HCT116 (cell line): ENCODE measurements at regions not wholly inside any gene's neighbourhood (a gene's known extent, or its start where the extent isn't known, plus 50 kb on each side); places are given as distances from the start of the nearest gene placed in this dataset.
"Not testable (repeated sequence)": the region's sequence is repeated elsewhere in the genome, so short reads cannot be mapped to it uniquely, and the experiment has no call there.

Experiments used
- ATAC-seq: fragments of 200-7000 bp; cut with Tn5 transposase; 2 replicates; pipeline ENCODE4 v1.9.1; 2020; ENCODE audit warnings: mild to moderate bottlenecking, moderate library complexity
- BruUV-seq: library from RNA; stranded (reverse); fragments of 400-500 nt; replicated peaks from 2 replicates; lab custom pipeline; 2021; lab: Mats Ljungman, UMichigan
- CTCF ChIA-PET: fragments of 300-600 bp; sonication (Branson Sonifier 250); formaldehyde crosslinking; loops from one replicate; lab custom pipeline; 2021; ENCODE audit warnings: antibody characterized with exemption; lab: Charles Lee
- POLR2A ChIA-PET: fragments of 300-600, 350-600 bp; sonication (Branson Sonifier 250); formaldehyde crosslinking; loops from one replicate; lab custom pipeline; 2021; ENCODE audit warnings: antibody characterized with exemption; lab: Charles Lee
- RAD21 ChIA-PET, 2 experiments: fragments of 300-600 bp; sonication (Branson Sonifier 250); formaldehyde crosslinking; loops; one replicate each; lab custom pipeline; 2023; ENCODE audit warnings: low total read pairs in 2 of 2; ENCODE audit not compliant: uncharacterized antibody in 2 of 2, unreplicated experiment in 2 of 2, low non-redundant PET in 1 of 2; lab: Charles Lee
- DNase-seq: peaks from one replicate; pipeline ENCODE4 v3.0.0-alpha.2; 2010; ENCODE audit warnings: low read depth, low spot score
- H2AFZ ChIP-seq: fragments of 200-600 bp; shearing (Covaris generic), sonication (generic); 2 replicates; pipeline ENCODE4 v1.6.1; 2017; ENCODE audit warnings: low read depth, mixed run types, mixed read lengths, antibody characterized with exemption, low read length; ENCODE audit not compliant: poor library complexity, severe bottlenecking
- H3K27ac ChIP-seq: 2 replicates; pipeline ENCODE4 v1.5.1; 2012; ENCODE audit warnings: low read depth, low read length
- H3K27me3 ChIP-seq: fragments of 200-600 bp; sonication (generic); 2 replicates; pipeline ENCODE4 v1.6.1; 2016; ENCODE audit warnings: mixed run types, low read length, mixed read lengths; ENCODE audit not compliant: insufficient read depth
- H3K36me3 ChIP-seq, 2 experiments: fragments of 200-500 bp in 1 of 2; fragments of 200-600 bp in 1 of 2; sonication (Bioruptor generic) in 1 of 2; sonication (generic) in 1 of 2; 2 replicates each; pipeline versions ENCODE4 v1.5.1 to v1.6.1; 2014 to 2016; ENCODE audit warnings: low read length in 2 of 2, inconsistent platforms in 1 of 2, mixed read lengths in 1 of 2, mixed run types in 1 of 2; ENCODE audit not compliant: insufficient read depth in 2 of 2, control insufficient read depth in 1 of 2
- H3K4me1 ChIP-seq, 2 experiments: fragments of 200-600 bp in 1 of 2; sonication (generic) in 1 of 2; 2 replicates each; pipeline versions ENCODE4 v1.5.1 to v1.6.1; 2012 to 2017; ENCODE audit warnings: low read length in 2 of 2, inconsistent platforms in 1 of 2, mild to moderate bottlenecking in 1 of 2, mixed read lengths in 1 of 2, mixed run types in 1 of 2, moderate library complexity in 1 of 2; ENCODE audit not compliant: insufficient read depth in 2 of 2, control insufficient read depth in 1 of 2
- H3K4me2 ChIP-seq: fragments of 200-600 bp; sonication (generic); 2 replicates; pipeline ENCODE4 v1.6.1; 2017; ENCODE audit warnings: mixed run types, low read length, mixed read lengths
- H3K4me3 ChIP-seq, 2 experiments: fragments of 200-600 bp in 1 of 2; sonication (generic) in 1 of 2; replicated peaks in 1 of 2; 2 replicates each; pipeline ENCODE4 v1.5.1; 2011 to 2016; ENCODE audit warnings: low read length in 2 of 2, control low read depth in 1 of 2, low read depth in 1 of 2, mild to moderate bottlenecking in 1 of 2, mixed read lengths in 1 of 2, mixed run types in 1 of 2
- H3K79me2 ChIP-seq: fragments of 200-600 bp; sonication (generic); 2 replicates; pipeline ENCODE4 v1.6.1; 2017; ENCODE audit warnings: mild to moderate bottlenecking, mixed run types, low read length, moderate library complexity, mixed read lengths; ENCODE audit not compliant: insufficient read depth
- H3K9ac ChIP-seq: fragments of 200-600 bp; sonication (generic); 2 replicates; pipeline ENCODE4 v1.6.1; 2016; ENCODE audit warnings: low read length, mixed read lengths
- H3K9me2 ChIP-seq: fragments of 200-600 bp; sonication (generic), shearing (Covaris generic); 2 replicates; pipeline ENCODE4 v1.6.1; 2017; ENCODE audit warnings: mixed run types, mild to moderate bottlenecking, moderate library complexity; ENCODE audit not compliant: insufficient read depth
- H3K9me3 ChIP-seq, 2 experiments: fragments of 200-500 bp in 1 of 2; fragments of 200-600 bp in 1 of 2; sonication (Bioruptor generic) in 1 of 2; sonication (generic) in 1 of 2; 2 replicates each; pipeline ENCODE4 v1.6.1; 2014 to 2017; ENCODE audit warnings: low read length in 2 of 2, mixed read lengths in 2 of 2, inconsistent platforms in 1 of 2, low read depth in 1 of 2, mild to moderate bottlenecking in 1 of 2, mixed run types in 1 of 2, moderate library complexity in 1 of 2; ENCODE audit not compliant: control insufficient read depth in 1 of 2, insufficient read depth in 1 of 2
- H4K20me1 ChIP-seq: fragments of 200-600 bp; sonication (generic), shearing (Covaris generic); 2 replicates; pipeline ENCODE4 v1.6.1; 2017; ENCODE audit warnings: mixed run types, mild to moderate bottlenecking, moderate library complexity; ENCODE audit not compliant: insufficient read depth
- intact Hi-C: fragments of 100-400 bp; cut with micrococcal nuclease; formaldehyde crosslinking; loops from 2 replicates; pipeline ENCODE4 v1.10.0; 2022

- BruUV-seq, H3K27ac ChIP-seq, H3K9ac ChIP-seq, DNase-seq, CTCF ChIA-PET, H3K79me2 ChIP-seq, H3K9me3 ChIP-seq, H3K4me2 ChIP-seq, ATAC-seq, H3K4me1 ChIP-seq, intact Hi-C loops, H2AFZ ChIP-seq, H3K27me3 ChIP-seq, RAD21 ChIA-PET, H3K4me3 ChIP-seq, H3K9me2 ChIP-seq, H3K36me3 ChIP-seq, POLR2A ChIA-PET, H4K20me1 ChIP-seq: not testable (repeated sequence)
Observed at GRCh38 chr1:149314921-149315320, 159.9 kb upstream of the NBPF19 start.

- ATAC-seq, intact Hi-C loops: not testable (repeated sequence)
Observed at GRCh38 chr1:149320971-149321731, 153.7 kb upstream of the NBPF19 start.

GRCh38 chr1:149321732-149322016, 153.2 kb upstream of the NBPF19 start:
- intact Hi-C loops, H3K27me3 ChIP-seq, H3K9me3 ChIP-seq, POLR2A ChIA-PET, CTCF ChIA-PET, RAD21 ChIA-PET, H3K4me2 ChIP-seq, H3K79me2 ChIP-seq, H2AFZ ChIP-seq, H3K9ac ChIP-seq, H4K20me1 ChIP-seq, H3K36me3 ChIP-seq, H3K4me3 ChIP-seq, DNase-seq, H3K27ac ChIP-seq, ATAC-seq, H3K9me2 ChIP-seq, BruUV-seq, H3K4me1 ChIP-seq: not testable (repeated sequence)

More at GRCh38 chr1:149320971-149321731, 153.7 kb upstream of the NBPF19 start:
- H3K4me1 ChIP-seq, H2AFZ ChIP-seq, H3K9ac ChIP-seq, H3K79me2 ChIP-seq, H3K27me3 ChIP-seq, H3K27ac ChIP-seq, H3K4me2 ChIP-seq, CTCF ChIA-PET, H3K9me3 ChIP-seq, H3K36me3 ChIP-seq, BruUV-seq, H3K4me3 ChIP-seq, DNase-seq, H4K20me1 ChIP-seq, H3K9me2 ChIP-seq, RAD21 ChIA-PET, POLR2A ChIA-PET: not testable (repeated sequence)

GRCh38 chr1:149330081-149330335, 144.8 kb upstream of the NBPF19 start:
- H3K9me3 ChIP-seq, CTCF ChIA-PET, H3K4me3 ChIP-seq, H3K9me2 ChIP-seq, H3K27me3 ChIP-seq, H3K79me2 ChIP-seq, POLR2A ChIA-PET, H3K4me2 ChIP-seq, intact Hi-C loops, RAD21 ChIA-PET, H3K9ac ChIP-seq, H3K27ac ChIP-seq, H2AFZ ChIP-seq, H4K20me1 ChIP-seq, ATAC-seq, H3K36me3 ChIP-seq, BruUV-seq, DNase-seq, H3K4me1 ChIP-seq: not testable (repeated sequence)
